Lung microvascular endothelial cell (primary cell): ENCODE measurements at regions not wholly inside any gene's neighbourhood (a gene's known extent, or its start where the extent isn't known, plus 50 kb on each side); places are given as distances from the start of the nearest gene placed in this dataset.
"Not testable (repeated sequence)": the region's sequence is repeated elsewhere in the genome, so short reads cannot be mapped to it uniquely, and the experiment has no call there.

Experiments
- DNase-seq, 2 donors: peaks; one replicate each; pipeline versions ENCODE4 v3.0.0 to v3.0.0-alpha.2; 2010; ENCODE audit warnings: low read depth in 2 of 2

GRCh38 chr2:8107621-8108378 lies 574.1 kb upstream of the ID2 start:
- DNase-seq: no peak

DNA sequence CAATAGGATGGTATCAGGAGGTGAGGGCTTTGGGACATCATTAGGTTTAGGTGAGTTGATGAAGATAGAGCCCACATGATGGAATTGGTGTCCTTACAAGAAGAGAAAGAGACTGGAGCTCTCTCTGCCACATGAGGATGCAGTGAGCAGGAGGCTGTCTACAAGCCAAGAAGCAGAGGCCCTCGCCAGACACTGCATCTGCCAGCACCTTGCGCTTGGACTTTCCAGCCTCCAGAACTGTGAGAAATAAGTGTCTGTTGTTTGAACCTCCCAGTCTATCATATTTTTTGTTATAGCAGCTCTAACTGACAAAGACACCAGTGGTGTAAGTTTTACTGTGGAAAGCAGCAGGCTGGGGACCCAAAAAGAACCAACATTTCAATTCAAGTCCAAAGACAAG lies 571.1 kb upstream of the ID2 start:
- no peak for DNase-seq

GRCh38 chr2:8111193-8111592 lies 570.7 kb upstream of the ID2 start:
- no peak for DNase-seq

DNA sequence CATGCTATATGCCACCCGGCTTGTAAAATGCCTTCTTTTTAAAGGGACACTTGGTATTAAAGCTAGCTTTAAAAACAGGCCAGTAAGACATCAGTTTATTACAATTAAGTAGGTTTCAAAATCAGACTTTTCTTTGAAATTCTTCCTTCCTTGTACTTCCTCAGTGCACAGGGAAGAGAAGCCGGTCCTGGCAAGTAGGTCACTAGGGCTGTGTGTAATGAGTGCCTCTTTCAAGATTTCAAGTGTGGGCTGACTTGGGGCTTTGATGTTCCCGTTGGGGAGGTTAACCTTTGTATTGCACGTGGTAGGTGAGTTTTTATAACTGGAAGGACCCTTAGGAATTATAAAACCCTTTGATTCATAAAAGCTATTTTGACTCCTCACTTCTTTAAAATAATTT lies 566.4 kb upstream of the ID2 start:
- no peak for DNase-seq

DNA sequence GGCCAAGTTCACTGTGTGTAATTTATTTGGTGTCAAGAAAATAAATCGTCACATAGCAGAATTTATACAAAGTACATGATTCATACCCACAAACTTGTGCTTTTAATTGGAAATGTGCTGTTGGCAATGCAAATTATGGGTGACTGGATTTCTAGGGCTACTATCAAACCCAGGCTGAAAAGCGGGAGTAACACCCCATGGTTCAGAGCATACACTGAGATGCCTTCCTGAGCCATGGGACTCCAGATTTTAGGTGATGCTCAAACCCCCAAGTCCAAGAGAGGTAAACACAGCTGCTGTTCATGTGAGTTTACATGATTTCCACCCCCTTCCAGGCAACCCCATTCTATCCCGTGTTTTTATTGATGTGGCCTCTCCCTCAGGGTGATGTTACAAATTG lies 565.9 kb upstream of the ID2 start:
- no peak for DNase-seq

DNA sequence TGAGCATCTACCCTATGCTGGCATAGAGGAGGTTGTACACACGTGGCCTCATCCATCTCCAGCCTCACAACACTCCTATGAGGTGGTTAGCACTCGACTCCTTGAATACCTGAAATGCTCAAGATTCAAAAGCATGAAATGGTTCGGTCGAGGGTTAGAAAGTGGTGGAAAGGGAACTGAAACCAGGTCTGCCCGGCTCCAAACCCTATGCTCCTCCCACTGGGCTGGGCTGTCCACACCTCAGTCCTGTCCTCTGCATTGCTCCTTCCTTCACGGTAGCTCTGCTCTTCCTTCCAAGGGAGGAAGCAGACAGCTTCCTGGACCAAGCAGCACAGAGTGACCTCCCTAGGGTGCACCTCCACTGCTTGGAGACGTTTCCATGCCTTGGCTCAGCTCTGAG lies 565.2 kb upstream of the ID2 start:
- DNase-seq: no peak

- DNase-seq: no peak
Observed at GRCh38 chr2:8118940-8119781, 562.7 kb upstream of the ID2 start.

DNA sequence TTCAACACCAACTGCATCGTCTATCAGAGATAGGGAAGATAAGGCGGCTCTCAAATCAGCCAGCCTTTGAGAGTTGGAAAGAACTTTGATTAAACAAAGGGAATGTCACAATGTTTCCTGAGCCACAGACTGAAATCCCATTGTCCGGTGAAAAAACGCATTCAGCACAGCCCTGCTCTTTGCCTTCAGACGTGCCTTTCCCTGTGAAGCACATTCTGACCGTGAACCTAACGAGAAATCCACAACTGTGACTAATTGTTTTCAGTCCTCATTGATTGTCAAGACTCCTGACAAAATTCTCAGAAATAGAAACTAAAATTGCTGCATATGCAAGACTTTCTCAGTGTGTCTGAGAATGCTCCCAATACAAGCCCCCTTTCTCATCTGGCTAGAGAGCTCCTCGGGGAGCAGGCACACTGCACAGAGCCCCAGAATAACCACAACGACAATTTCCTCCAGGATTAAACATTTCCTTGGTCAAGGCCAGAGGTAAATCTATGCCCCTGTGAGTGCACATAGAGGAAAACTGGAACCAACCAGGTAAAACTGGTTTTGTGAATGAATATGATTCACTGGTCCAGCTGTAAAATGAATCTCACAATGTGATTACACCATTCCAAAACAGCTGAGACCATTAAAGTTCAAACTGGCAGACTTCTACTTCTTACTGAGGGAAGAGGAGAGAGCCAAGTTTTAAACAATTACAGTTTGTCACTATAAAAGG lies 561.9 kb upstream of the ID2 start:
- peak; percentile 7 to 12 for DNase-seq

DNA sequence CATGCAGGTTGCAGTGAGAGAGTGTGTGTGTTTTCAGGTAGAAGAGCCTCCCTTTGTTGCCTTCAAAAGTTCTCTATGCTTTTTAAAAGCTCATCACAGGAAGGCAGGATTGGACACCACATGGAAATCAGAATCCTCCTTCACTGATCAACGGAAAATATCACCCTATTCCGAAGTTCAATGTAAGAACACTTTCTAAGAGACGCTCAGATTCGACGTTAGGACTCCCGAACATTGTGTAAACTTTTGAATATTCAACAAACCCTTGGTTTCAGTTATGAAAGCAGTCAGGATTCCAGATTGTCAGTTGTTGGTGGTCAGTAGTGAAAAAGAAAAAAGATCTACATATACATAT lies 561.4 kb upstream of the ID2 start:
- DNase-seq: no peak

DNA sequence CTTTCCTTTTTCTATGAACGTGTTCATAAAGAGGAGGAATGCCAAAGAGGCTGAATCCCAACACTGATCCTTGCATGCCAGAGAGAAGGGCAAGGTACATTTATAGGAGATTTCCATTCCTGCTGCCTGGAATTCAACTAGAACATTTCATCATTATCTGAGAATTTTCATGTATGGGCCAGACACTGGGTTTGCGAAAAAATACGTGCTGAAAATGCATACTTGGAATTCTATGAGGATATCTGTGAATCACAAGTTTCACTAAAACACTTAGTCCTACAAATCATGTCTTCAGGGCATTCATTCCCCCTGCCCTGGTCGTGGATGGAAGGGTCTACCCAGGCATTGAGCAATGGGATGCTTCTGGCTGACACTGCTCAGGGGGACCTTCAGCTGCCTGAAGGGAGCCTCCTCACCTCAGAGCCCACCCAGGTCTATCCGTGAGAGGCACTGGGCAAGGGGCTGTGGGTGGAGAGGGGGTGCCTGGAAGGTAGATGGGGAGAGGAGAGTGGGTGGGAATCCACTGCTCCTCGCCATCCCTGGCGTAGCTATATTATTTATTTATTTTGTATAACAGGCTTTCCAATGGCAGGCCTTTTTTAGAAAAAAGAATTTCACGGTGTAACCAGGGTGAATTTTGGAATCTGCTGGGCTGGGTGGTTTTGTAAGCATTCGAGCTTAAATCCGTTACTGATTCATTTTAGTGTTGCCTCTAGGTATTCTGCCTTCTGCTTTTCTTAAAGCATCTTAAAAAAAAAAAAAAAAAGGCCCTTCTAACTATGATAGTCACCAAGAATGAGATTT lies 560.6 kb upstream of the ID2 start:
- DNase-seq: no peak

GRCh38 chr2:8121826-8122513 lies 559.9 kb upstream of the ID2 start:
- no peak for DNase-seq

DNA sequence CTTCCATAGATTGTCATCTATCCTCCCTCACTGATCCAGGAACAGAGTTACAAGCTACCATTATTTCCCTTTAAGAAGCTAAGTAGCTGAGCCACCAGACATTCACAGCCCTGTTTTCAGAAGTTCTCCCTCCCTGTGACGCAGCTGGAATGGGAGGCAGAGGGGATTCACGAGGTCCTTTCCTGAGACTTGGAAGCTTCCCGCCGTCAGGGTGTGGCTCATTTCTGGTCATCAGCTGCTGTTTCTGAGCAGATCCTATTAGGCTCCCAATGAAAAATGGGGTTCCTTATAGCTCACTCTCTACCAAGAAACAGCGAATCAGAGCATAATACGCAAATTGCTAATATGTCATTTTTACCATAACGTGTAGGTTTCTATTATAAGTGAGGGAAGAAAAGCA lies 559.3 kb upstream of the ID2 start:
- DNase-seq: no peak

DNA sequence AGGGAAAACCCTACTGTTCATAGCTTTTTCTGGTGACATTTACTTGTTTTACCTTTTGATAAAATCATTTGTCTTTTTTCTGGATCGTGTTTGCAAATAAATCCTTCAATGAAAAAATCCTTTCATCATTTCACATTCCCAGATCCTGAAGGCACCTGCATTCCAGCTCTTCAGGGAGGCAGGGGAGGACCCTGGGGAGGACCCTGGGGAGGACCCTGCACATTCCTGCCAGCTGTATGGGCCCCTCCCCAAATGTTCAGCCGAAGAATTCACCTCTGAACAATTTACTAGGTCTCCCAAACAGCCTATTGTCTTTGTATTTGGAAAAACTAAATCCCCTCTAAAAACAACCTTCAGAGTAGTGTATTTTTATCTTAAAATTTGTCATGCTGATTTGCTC lies 558.4 kb upstream of the ID2 start:
- no peak for DNase-seq

GRCh38 chr2:8125741-8126711 lies 555.8 kb upstream of the ID2 start:
- no peak for DNase-seq

- DNase-seq: no peak
Observed at GRCh38 chr2:8126783-8127182, 555.1 kb upstream of the ID2 start.

GRCh38 chr2:8131423-8131822 lies 550.4 kb upstream of the ID2 start:
- DNase-seq: not testable (repeated sequence)

DNA sequence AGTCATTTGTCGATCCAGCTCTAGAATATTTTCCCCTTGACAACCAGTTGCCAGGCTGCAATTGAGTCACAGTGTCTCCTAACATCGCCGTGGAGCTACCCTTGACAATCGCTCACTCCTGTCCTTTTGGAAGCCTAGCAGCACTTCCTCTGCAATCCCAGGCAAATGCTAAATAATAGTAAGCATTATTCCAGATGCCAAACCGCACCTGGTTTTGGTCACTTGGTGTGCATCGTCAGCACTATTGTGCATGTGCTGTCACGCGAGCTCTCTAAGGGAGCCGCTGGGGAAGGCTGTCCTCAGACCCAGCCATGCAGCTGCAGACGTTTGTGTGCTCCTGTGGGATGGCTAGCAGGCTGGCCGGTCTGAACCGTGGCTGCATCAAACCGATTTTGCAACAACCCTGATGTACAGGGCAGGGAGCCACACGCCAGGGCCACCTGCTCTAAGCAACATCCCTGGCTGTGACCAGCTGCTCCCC lies 549.5 kb upstream of the ID2 start:
- no peak for DNase-seq

DNA sequence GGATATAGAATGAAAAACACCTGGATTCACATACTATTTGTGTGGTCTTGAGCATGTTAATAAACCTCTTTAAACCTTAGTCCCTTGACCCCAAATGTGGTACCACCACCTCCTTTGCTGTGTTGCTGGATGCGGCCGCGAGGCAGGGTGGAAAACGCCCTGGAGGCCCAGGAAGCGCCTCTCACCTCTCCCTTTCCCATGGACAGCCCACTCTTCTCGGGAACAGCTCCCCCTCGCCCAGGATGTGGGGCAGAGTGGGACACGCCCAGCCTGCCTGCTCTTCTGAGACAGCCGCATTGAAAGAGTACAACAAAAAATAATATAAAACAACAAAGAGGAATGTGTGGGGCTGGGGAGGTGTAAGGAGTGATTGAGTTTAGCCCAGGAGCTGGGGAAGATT lies 549.0 kb upstream of the ID2 start:
- no peak for DNase-seq

- DNase-seq: no peak
Observed at GRCh38 chr2:8133363-8133762, 548.5 kb upstream of the ID2 start.
